Pancreas (tissue), 10 donors: ENCODE measurements at regions not wholly inside any gene's neighbourhood (a gene's known extent, or its start where the extent isn't known, plus 50 kb on each side); places are given as distances from the start of the nearest gene placed in this dataset.
"Not testable (repeated sequence)": the region's sequence is repeated elsewhere in the genome, so short reads cannot be mapped to it uniquely, and the experiment has no call there.

Experiments used
- ATAC-seq, 4 donors: fragments of 200-7000 bp; cut with Tn5 transposase; one replicate each; pipeline versions ENCODE4 v1.8.0 to v1.9.1; 2020; ENCODE audit warnings: mild to moderate bottlenecking in 4 of 4, moderate library complexity in 4 of 4
- DNase-seq, 6 donors: peaks; one replicate each; pipeline ENCODE4 v3.0.0-alpha.2; 2020
- FAIRE-seq: peaks from 2 replicates; lab custom pipeline; 2012; peaks lifted over from hg19 to GRCh38; lab: Jason Lieb, UNC
- H3K27ac ChIP-seq, 4 donors: fragments of 200-600 bp; sonication (generic); 1 replicate in 3 of 4; 2 replicates in 1 of 4; pipeline versions ENCODE4 v1.5.0 to v1.8.0; 2020
- H3K27me3 ChIP-seq, 4 donors: fragments of 200-600 bp; one replicate each; pipeline ENCODE4 v1.8.0; 2021
- H3K36me3 ChIP-seq, 3 donors: fragments of 200-600 bp; sonication (generic) in 1 of 3; one replicate each; pipeline versions ENCODE4 v1.5.0 to v1.8.0; 2020 to 2021
- H3K4me1 ChIP-seq, 3 donors: fragments of 200-600 bp; one replicate each; pipeline ENCODE4 v1.8.0; 2021
- H3K4me3 ChIP-seq, 4 donors: fragments of 200-600 bp; sonication (generic) in 2 of 4; one replicate each; pipeline versions ENCODE4 v1.5.0 to v1.8.0; 2020 to 2021
- H3K9me3 ChIP-seq, 4 donors: fragments of 200-600 bp; one replicate each; pipeline ENCODE4 v1.8.0; 2021
- CTCF ChIP-seq, 4 donors: fragments of 200-600 bp; sonication (generic) in 3 of 4; IDR thresholded peaks; one replicate each; pipeline versions ENCODE4 v1.5.0 to v1.8.0; 2021; ENCODE audit warnings: antibody characterized with exemption in 4 of 4
- WGBS, 2 donors: extraction: QIAGEN DNeasy Blood & Tissue Kit; methylation state at CpG; one replicate each; pipeline ENCODE4 v1.1.7; 2013; 5-methylcytosine and 5-hydroxymethylcytosine counted together
- intact Hi-C, 3 donors: fragments of 100-400 bp; cut with DNase I; formaldehyde crosslinking; loops; one replicate each; pipeline versions ENCODE4 v1.11.1 to v1.14.2; 2022
- donor health status: healthy with polysubstance abuse.
- donor health status: DM: no; HTN: no; CAD: no; lungs with moderate emphysema.
- donor health status: DM: no; HTN: no; CAD: no.
- donor health status: control.
- donor health status: control.
- donor health status: Bipolar disorder and iron deficiency.
- donor health status: DM: yes; HTN: yes; CAD: no.
- donor health status: DM: no; HTN: no; CAD: no.
- donor health status: DM: no; HTN: no; CAD: no.
- donor health status: DM: yes; HTN: yes; CAD: no.

DNA sequence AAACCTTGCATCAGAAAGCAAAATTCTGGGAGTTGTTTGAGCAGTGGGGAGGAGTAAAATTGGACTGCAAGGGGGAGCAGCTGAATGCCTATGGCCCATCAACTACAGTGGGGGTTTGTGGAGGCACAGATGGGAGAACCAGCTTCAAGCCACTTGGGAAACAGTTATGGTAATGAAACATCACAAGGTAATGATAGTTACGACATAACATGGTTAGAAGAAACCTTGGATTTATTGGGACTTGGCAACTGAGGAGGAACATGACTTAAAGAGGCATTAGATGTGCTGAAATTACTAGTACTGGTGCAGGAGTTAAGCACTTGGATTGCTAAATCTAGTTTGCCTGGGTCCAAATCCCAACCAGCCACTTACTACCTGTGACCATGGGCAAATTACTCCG, 868.4 kb downstream of the KCNMA1 start:
- WGBS, 2 donors = 94 to 96% methylated on average over 2 of the region's 2 CpGs
- H3K27ac ChIP-seq = no peak overlapping the region
- FAIRE-seq = no peak
- intact Hi-C loops = no loop called here
- no peaks in the 10 kb centered on the region for H3K36me3 ChIP-seq
- H3K4me3 ChIP-seq = no peak overlapping the region
- H3K9me3 ChIP-seq = no peaks in the 10 kb centered on the region
- H3K27me3 ChIP-seq = no peaks in the 10 kb centered on the region
- no peak for DNase-seq
- no peak for ATAC-seq
- no peak for TF ChIP-seq CTCF (IDR thresholded peaks at IDR 0.05)
- no peaks in the 10 kb centered on the region for H3K4me1 ChIP-seq

GRCh38 chr10:76766682-76767081, 870.9 kb downstream of the KCNMA1 start:
- WGBS, 2 donors = 33 to 39% methylated on average over 7 of the region's 7 CpGs
- H3K4me3 ChIP-seq = no peak overlapping the region
- H3K36me3 ChIP-seq = no peaks in the 10 kb centered on the region
- DNase-seq = no peak
- no peak for TF ChIP-seq CTCF (IDR thresholded peaks at IDR 0.05)
- no peaks in the 10 kb centered on the region for H3K9me3 ChIP-seq
- no peak overlapping the region for H3K27ac ChIP-seq
- no peak for FAIRE-seq
- H3K4me1 ChIP-seq = peaks cover 0 to 2% (median 0%) of the 10 kb centered on the region in 3 donors
- ATAC-seq = no peak
- H3K27me3 ChIP-seq = no peaks in the 10 kb centered on the region
- intact Hi-C loops = no loop called here

DNA sequence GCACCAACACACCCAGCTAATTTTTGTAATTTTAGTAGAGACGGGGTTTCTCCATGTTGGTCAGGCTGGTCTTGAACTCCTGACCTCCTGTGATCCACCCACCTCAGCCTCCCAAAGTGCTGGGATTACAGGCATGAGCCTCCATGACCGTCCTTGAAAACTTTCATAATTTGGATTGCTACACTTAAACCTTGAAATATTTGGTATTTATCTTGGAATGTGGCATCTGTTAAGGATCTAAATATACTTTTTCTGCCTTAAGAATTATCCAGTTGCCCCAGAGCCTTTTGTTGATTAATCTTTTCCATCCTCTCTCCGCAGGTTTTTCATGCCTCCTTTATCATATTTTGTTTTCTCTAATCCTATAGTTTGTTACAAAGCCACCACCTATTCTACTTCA, 872.7 kb downstream of the KCNMA1 start:
- H3K27me3 ChIP-seq, H3K9me3 ChIP-seq, H3K4me3 ChIP-seq, FAIRE-seq, intact Hi-C loops, H3K4me1 ChIP-seq, H3K27ac ChIP-seq, DNase-seq, ATAC-seq, H3K36me3 ChIP-seq: not testable (repeated sequence)
- WGBS, 2 donors = 76 to 87% methylated on average over 3 of the region's 3 CpGs

DNA sequence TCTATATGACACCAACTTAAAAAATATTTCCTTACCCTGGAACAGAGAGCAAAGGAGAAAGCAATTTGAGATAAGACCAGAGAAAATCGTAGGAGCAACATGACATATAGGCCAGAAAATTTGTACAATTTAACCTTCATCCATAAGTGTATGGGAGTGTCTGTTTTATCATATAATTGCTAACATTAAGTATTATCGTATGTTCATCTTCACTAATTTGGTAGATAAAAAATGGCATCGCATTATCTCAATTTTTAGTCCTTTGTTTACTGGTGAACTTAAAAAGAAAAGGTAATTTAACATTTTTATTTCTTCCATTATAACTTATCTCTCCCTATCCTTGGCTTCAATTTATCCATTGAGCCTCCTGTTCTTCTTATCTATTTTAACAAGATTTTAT, 873.4 kb downstream of the KCNMA1 start:
- 67 to 83% methylated on average over 3 of the region's 3 CpGs for WGBS, 2 donors
- ATAC-seq = no peak
- DNase-seq = no peak
- H3K27me3 ChIP-seq = no peaks in the 10 kb centered on the region
- FAIRE-seq = no peak
- H3K27ac ChIP-seq = no peak overlapping the region
- no peak for TF ChIP-seq CTCF (IDR thresholded peaks at IDR 0.05)
- intact Hi-C loops = no loop called here
- no peaks in the 10 kb centered on the region for H3K9me3 ChIP-seq
- no peak overlapping the region for H3K4me3 ChIP-seq
- no peaks in the 10 kb centered on the region for H3K36me3 ChIP-seq
- peaks cover 0 to 3% (median 0%) of the 10 kb centered on the region in 3 donors for H3K4me1 ChIP-seq

DNA sequence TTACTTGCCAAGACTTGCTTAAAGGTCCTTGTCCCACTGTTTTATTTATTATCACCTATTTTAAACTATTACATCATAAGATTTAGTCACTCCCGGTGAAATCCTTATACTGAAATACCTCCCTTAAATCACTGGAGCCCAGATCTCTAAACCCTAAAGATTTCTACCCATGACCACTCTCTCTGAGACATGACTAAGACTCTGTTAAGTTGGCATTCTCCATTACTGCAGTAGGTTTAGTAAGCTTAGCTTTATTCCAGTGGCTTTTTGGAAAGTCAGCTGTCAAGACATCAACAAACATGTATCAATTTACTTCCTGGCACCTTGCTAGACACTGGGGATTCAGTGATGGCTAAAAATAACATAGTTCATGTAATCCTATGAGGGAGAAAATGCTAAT, 874.2 kb downstream of the KCNMA1 start:
- H3K4me1 ChIP-seq = peaks cover 0 to 3% (median 0%) of the 10 kb centered on the region in 3 donors
- no peak for DNase-seq
- intact Hi-C loops = no loop called here
- H3K36me3 ChIP-seq = no peaks in the 10 kb centered on the region
- H3K4me3 ChIP-seq = no peak overlapping the region
- H3K9me3 ChIP-seq = no peaks in the 10 kb centered on the region
- no peaks in the 10 kb centered on the region for H3K27me3 ChIP-seq
- no peak for TF ChIP-seq CTCF (IDR thresholded peaks at IDR 0.05)
- no peak for ATAC-seq
- H3K27ac ChIP-seq = no peak overlapping the region
- 30 to 32% methylated on average over 1 of the region's 1 CpG for WGBS, 2 donors
- FAIRE-seq = no peak
